Common myeloid progenitor, CD34-positive (primary cell): ENCODE measurements at regions not wholly inside any gene's neighbourhood (a gene's known extent, or its start where the extent isn't known, plus 50 kb on each side); places are given as distances from the start of the nearest gene placed in this dataset.

Experiments
- CTCF ChIA-PET: fragments of 350-600 bp; sonication (Branson Sonifier 250); formaldehyde crosslinking; loops from one replicate; lab custom pipeline; 2021; ENCODE audit warnings: antibody characterized with exemption; lab: Charles Lee
- POLR2A ChIA-PET: fragments of 350-600 bp; sonication (Branson Sonifier 250); formaldehyde crosslinking; loops from one replicate; lab custom pipeline; 2021; ENCODE audit warnings: antibody characterized with exemption; lab: Charles Lee
- DNase-seq, 3 donors: peaks; one replicate each; pipeline versions ENCODE4 v3.0.0 to v3.0.0-alpha.2; 2013
- H3K27ac ChIP-seq, 2 experiments: 1 replicate in 1 of 2; 2 replicates in 1 of 2; pipeline ENCODE4 v1.7.0; 2013; ENCODE audit warnings: inconsistent platforms in 2 of 2, low read length in 2 of 2, mild to moderate bottlenecking in 2 of 2, low read depth in 1 of 2, moderate library complexity in 1 of 2; ENCODE audit not compliant: severe bottlenecking in 2 of 2, insufficient read depth in 1 of 2, poor library complexity in 1 of 2
- H3K27me3 ChIP-seq, 5 experiments: replicated peaks in 2 of 5; 1 replicate in 3 of 5; 2 replicates in 2 of 5; pipeline versions ENCODE4 v1.6.1 to v1.7.0; 2013; ENCODE audit warnings: low read length in 4 of 5, mild to moderate bottlenecking in 2 of 5, moderate library complexity in 2 of 5, inconsistent platforms in 1 of 5; ENCODE audit not compliant: insufficient read depth in 5 of 5, control insufficient read depth in 4 of 5
- H3K36me3 ChIP-seq, 4 experiments: 1 replicate in 2 of 4; 2 replicates in 2 of 4; pipeline versions ENCODE4 v1.6.1 to v1.7.0; 2013; ENCODE audit warnings: low read length in 3 of 4, control low read depth in 1 of 4, mild to moderate bottlenecking in 1 of 4; ENCODE audit not compliant: control insufficient read depth in 4 of 4, insufficient read depth in 4 of 4
- H3K4me1 ChIP-seq, 4 experiments: 1 replicate in 3 of 4; 2 replicates in 1 of 4; pipeline versions ENCODE4 v1.6.1 to v1.7.1; 2013; ENCODE audit warnings: low read length in 3 of 4, mild to moderate bottlenecking in 3 of 4, control low read depth in 1 of 4, inconsistent platforms in 1 of 4, moderate library complexity in 1 of 4; ENCODE audit not compliant: control insufficient read depth in 4 of 4, insufficient read depth in 4 of 4; ENCODE audit errors: control extremely low read depth in 1 of 4
- H3K4me3 ChIP-seq, 7 experiments: 1 replicate in 4 of 7; 2 replicates in 3 of 7; pipeline versions ENCODE4 v1.5.1 to v1.7.0; 2013; ENCODE audit warnings: mild to moderate bottlenecking in 7 of 7, low read length in 6 of 7, moderate library complexity in 6 of 7, inconsistent platforms in 2 of 7, low read depth in 2 of 7, control low read depth in 1 of 7; ENCODE audit not compliant: insufficient read depth in 4 of 7, control insufficient read depth in 1 of 7; ENCODE audit errors: extremely low read depth in 1 of 7
- H3K9me3 ChIP-seq, 5 experiments: 1 replicate in 4 of 5; 2 replicates in 1 of 5; pipeline versions ENCODE4 v1.6.1 to v1.7.1; 2013; ENCODE audit warnings: low read length in 4 of 5, mild to moderate bottlenecking in 2 of 5, inconsistent platforms in 1 of 5, low read depth in 1 of 5, moderate library complexity in 1 of 5; ENCODE audit not compliant: control insufficient read depth in 4 of 5, insufficient read depth in 2 of 5; ENCODE audit errors: control extremely low read depth in 1 of 5
- WGBS: methylation state at CpG from one replicate; pipeline ENCODE4 v1.1.5; 2013; ENCODE audit not compliant: insufficient coverage; 5-methylcytosine and 5-hydroxymethylcytosine counted together

DNA sequence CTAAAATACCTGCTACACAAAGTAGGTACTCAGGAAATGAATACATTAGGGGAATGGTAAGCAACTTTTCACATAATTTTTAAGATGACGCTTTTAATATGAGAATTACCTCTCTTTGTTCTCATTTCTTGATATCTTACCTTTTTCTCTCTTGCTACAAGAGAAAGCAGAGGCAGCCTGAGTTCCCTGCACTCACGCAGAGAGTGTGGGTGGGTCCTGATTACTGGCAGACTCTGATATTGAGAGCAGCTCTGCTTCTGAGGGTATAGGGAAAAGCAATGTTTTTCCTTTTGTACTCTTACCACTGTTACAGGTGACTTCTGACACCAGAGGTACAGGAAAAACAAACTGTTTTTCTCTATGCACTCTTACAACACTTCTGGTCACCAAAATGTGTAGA, 420.2 kb upstream of the TMTC1 start:
- CTCF ChIA-PET = no interaction called here
- Histone ChIP-seq H3K36me3 (no peaks in the 10 kb centered on the region), H3K9me3 (no peaks in the 10 kb centered on the region), H3K4me1 (no peaks in the 10 kb centered on the region), H3K27me3 (peaks cover 4 to 47% (median 19%) of the 10 kb centered on the region in 5 experiments), H3K27ac (no peak overlapping the region), H3K4me3 (no peak overlapping the region)
- POLR2A ChIA-PET = no interaction called here
- DNase-seq = no peak
- WGBS = 92% methylated on average over 2 of the region's 2 CpGs

GRCh38 chr12:30202521-30203254, 418.9 kb upstream of the TMTC1 start:
- no peak for DNase-seq
- ChIA-PET POLR2A (no interaction called here), CTCF (no interaction called here)

DNA sequence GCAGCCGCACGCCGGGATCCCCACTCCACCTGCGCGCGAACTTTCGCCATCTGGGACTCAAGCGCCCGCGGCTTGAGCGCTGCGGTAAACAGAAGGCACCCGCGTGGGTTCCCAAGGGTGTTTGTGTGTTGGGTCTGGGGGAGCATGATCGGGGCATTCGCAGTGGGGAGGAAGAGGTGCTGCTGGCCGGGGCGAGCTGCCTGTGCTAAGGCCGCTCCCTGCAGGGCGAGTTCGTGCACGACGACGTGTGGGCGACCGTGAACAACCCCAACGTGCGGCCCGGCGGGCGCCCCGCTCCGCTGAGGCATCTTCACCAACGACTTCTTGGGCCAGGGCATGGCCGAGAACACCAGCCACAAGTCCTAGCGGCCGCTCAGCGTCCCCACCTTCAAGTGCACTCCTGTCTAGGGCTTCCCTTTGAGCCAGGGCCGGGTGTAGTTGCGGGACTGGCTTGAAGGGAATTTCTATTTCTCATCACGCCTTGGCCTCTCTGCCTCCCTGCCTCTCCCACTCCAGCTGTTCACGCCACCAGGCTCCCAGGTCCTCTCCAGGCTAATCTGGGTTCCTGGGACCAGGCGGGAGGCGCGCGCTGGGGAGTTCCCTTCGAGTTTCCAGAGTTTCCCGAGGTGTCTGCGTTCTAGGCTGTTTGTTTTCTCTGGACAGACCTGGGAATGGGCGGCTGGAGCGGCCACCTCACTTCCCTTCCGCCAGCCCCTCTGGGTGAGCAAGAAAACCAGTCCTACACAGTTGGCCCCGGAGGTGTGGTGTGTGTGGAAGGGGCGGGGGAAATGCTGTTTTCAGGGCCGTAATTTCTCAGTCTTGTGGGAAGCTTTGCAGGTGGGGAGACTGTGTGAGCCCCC, 417.8 kb upstream of the TMTC1 start:
- Histone ChIP-seq H3K9me3 (no peaks in the 10 kb centered on the region), H3K36me3 (no peaks in the 10 kb centered on the region), H3K4me3 (no peak overlapping the region), H3K4me1 (no peaks in the 10 kb centered on the region), H3K27me3 (peaks cover 4 to 48% (median 21%) of the 10 kb centered on the region in 5 experiments), H3K27ac (no peak overlapping the region)
- 21% methylated on average over 32 of the region's 55 CpGs for WGBS
- DNase-seq = no peak
- POLR2A ChIA-PET = no interaction called here
- CTCF ChIA-PET = no interaction called here

More at GRCh38 chr12:30202521-30203254, 418.9 kb upstream of the TMTC1 start:
- no peaks in the 10 kb centered on the region for H3K9me3 ChIP-seq
- no peak overlapping the region for H3K27ac ChIP-seq
- no peak overlapping the region for H3K4me3 ChIP-seq
- 74% methylated on average over 3 of the region's 6 CpGs for WGBS
- no peaks in the 10 kb centered on the region for H3K36me3 ChIP-seq
- H3K4me1 ChIP-seq = no peaks in the 10 kb centered on the region
- H3K27me3 ChIP-seq = peaks cover 4 to 47% (median 19%) of the 10 kb centered on the region in 5 experiments

GRCh38 chr12:30200864-30201263, 417.1 kb upstream of the TMTC1 start:
- no peak overlapping the region for H3K4me3 ChIP-seq
- H3K4me1 ChIP-seq = no peaks in the 10 kb centered on the region
- CTCF ChIA-PET = no interaction called here
- no peak for DNase-seq
- 2% methylated on average over 22 of the region's 24 CpGs for WGBS
- no peak overlapping the region for H3K27ac ChIP-seq
- peaks cover 4 to 48% (median 21%) of the 10 kb centered on the region in 5 experiments for H3K27me3 ChIP-seq
- POLR2A ChIA-PET = no interaction called here
- H3K9me3 ChIP-seq = no peaks in the 10 kb centered on the region
- H3K36me3 ChIP-seq = no peaks in the 10 kb centered on the region

- WGBS = 100% methylated on average over 1 of the region's 6 CpGs
These were observed 413.8 kb upstream of the TMTC1 start for GRCh38 chr12:30197392-30198057.

GRCh38 chr12:30191696-30192455, 408.1 kb upstream of the TMTC1 start:
- WGBS = 19% methylated on average over 2 of the region's 3 CpGs
- Histone ChIP-seq H3K4me1 (no peaks in the 10 kb centered on the region), H3K4me3 (no peak overlapping the region), H3K36me3 (no peaks in the 10 kb centered on the region), H3K27me3 (no peaks in the 10 kb centered on the region), H3K27ac (no peak overlapping the region), H3K9me3 (no peaks in the 10 kb centered on the region)
- DNase-seq = no peak
- POLR2A ChIA-PET = no interaction called here
- CTCF ChIA-PET = no interaction called here

More at GRCh38 chr12:30197392-30198057, 413.8 kb upstream of the TMTC1 start:
- no peaks in the 10 kb centered on the region for H3K9me3 ChIP-seq
- no peaks in the 10 kb centered on the region for H3K4me1 ChIP-seq
- POLR2A ChIA-PET = no interaction called here
- peaks cover 4 to 39% (median 18%) of the 10 kb centered on the region in 5 experiments for H3K27me3 ChIP-seq
- H3K27ac ChIP-seq = no peak overlapping the region
- DNase-seq = no peak
- H3K4me3 ChIP-seq = no peak overlapping the region
- CTCF ChIA-PET = no interaction called here
- no peaks in the 10 kb centered on the region for H3K36me3 ChIP-seq
